GM10266 (cell line): ENCODE measurements at regions not wholly inside any gene's neighbourhood (a gene's known extent, or its start where the extent isn't known, plus 50 kb on each side); places are given as distances from the start of the nearest gene placed in this dataset.

Source experiments
- DNase-seq: peaks from one replicate; pipeline ENCODE4 v3.0.0; 2012; ENCODE audit errors: extremely low spot score
- TF ChIP-seq, protein P1 (sequence below): IDR thresholded peaks from 2 replicates; pipeline ENCODE4 v1.5.1; 2012; ENCODE audit warnings: mild to moderate bottlenecking, low read depth; ENCODE audit not compliant: control insufficient read depth, insufficient read depth; ENCODE audit errors: missing control alignments

DNA sequence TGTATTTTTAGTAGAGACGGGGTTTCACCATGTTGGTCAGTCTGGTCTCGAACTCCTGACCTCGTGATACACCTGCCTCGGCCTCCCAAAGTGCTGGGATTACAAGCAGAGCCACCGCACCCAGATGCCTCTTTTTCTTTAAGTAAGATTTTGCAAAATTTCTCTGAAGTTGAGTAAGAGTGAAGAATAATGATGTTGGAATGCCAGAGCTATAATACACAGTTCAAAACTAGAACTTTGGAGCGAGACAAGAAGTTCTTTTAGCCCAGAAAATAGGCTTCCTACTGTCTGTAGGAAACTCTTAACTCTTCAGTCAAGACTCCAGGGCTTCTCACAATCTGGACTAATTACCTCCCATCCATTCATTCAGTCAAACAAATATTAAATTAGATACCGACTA, 51.4 kb downstream of the MARCHF4 start:
- DNase-seq = no peak
- TF ChIP-seq, protein P1, sequence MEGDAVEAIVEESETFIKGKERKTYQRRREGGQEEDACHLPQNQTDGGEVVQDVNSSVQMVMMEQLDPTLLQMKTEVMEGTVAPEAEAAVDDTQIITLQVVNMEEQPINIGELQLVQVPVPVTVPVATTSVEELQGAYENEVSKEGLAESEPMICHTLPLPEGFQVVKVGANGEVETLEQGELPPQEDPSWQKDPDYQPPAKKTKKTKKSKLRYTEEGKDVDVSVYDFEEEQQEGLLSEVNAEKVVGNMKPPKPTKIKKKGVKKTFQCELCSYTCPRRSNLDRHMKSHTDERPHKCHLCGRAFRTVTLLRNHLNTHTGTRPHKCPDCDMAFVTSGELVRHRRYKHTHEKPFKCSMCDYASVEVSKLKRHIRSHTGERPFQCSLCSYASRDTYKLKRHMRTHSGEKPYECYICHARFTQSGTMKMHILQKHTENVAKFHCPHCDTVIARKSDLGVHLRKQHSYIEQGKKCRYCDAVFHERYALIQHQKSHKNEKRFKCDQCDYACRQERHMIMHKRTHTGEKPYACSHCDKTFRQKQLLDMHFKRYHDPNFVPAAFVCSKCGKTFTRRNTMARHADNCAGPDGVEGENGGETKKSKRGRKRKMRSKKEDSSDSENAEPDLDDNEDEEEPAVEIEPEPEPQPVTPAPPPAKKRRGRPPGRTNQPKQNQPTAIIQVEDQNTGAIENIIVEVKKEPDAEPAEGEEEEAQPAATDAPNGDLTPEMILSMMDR = no peak

DNA sequence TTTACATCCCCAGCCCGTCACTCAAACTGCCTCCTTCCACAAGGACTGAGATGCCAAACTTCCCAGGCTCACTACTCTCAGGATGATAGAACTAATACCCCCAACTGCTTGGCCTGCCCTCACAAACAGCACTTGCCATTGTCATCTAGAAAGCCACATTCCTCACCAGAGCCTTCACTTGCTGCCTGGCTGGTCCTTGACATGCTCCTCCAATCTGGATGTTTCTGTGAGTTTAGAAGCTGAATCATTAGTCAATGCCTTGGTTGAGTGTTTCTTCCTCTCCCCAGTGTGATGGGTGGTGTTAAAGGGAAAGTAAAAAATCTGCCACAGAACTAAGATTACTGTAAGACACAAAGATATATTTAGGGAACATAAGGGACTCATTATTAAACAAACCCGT, 52.5 kb downstream of the MARCHF4 start:
- TF ChIP-seq, protein P1 = no peak
- no peak for DNase-seq

DNA sequence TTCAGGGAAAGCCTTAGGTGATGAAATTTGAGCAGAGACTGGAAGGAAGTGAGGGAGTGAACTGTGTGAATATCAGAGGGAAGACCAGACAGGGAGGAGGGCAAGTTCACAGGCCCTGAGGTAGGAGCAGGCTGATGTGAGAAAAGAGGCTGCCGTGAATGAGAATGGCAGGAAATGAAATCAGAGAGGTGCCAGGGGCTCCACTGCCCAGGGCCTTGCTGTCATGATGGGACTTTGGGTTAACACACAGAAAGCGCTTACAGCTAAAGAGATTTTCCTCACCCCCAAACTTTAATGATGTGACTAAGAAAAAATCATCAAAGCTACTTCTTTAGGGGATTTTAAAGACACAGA, 53.8 kb downstream of the MARCHF4 start:
- DNase-seq = no peak
- TF ChIP-seq, protein P1 = no peak

DNA sequence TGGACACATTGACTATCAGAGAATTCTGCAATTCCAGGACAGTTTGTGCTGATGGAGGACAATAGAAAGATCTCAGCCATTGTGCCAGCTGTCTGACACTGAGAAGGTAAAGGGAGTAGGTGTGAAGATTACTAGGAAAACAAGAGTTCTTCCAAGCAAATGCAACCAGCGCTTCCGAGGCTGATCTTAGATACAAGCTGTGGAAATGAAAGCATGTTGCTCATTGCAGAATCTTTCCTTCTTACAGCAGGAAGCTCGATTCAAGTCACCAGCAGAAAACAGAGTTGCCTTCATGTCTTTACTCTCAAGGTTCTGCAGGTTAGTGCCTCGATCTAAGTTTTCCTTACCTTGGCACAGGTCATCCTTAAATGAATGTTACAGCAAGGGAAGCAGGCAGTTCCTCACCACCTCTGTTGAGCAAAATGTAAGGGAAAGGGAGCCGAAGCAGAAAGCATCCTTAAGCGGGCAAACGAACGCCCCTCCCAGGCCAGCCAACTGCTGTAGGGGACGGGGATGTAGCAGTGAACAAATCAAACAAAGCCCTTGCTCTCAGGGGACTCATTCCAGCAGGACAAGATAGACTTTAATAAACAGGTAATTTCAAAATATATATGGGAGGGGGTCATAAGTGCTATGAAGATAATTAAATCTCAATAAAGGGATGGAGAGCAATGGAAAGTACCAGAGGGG, 54.3 kb downstream of the MARCHF4 start:
- TF ChIP-seq, protein P1 = no peak

DNA sequence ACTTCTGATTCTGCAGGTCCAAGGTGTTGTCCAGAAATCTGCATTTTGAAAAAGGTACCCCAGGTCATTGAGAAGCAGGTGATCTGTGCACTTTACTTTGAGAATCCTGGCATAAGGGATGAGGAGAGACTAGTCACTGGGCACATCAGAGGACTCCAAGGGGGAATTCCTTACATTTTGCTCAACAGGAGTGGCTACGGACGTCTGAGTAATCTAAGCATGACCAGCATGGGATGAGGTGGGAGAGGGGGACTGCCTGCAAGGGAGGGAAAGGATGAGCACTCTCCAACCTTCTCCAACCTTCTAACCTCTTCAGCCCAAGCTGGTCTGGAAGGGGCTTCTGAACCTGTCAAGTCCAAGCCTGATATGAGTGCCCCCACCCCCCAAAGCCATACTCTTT, 55.5 kb downstream of the MARCHF4 start:
- DNase-seq = no peak
- TF ChIP-seq, protein P1 = no peak

More for the DNA sequence above, 54.3 kb downstream of the MARCHF4 start:
- DNase-seq = no peak

DNA sequence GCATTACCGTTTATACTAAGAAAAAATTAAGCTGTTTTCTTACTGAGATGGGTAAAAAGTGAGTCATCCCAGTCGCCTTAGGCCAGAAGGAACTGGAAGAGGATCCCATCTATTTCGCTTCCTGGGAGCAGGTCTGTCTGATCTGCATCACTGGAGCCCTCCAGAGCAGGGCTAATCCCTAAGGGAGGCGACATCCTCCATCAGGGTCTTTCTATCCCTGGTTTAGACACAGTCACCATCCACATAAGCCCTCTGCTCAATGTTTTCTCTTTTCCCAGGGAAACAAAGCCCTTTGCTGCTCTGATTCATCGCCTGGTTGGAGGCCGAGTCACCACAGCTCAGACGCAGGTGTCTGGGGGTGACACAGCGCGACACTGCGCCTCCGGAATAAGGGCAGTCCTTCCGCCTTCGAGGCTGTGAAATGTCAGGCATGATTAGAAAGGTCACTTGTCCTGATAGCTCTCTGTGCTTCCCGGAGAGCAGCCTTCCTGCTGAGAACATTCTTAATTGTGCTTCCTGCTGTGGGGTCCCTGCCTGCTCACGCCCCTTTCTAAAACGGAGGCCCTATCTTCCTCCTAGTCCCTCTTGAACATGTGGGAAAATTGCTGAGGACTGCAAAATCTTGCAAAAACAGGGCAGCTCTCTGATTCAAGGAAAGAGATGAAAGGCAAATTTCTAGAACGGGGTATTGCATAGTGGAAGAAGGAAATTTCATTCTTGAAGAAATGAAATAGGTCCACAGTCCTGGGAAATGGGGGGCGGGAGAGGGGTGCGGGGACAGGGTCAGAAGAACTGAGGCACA, 56.3 kb downstream of the MARCHF4 start:
- TF ChIP-seq, protein P1 = no peak

DNA sequence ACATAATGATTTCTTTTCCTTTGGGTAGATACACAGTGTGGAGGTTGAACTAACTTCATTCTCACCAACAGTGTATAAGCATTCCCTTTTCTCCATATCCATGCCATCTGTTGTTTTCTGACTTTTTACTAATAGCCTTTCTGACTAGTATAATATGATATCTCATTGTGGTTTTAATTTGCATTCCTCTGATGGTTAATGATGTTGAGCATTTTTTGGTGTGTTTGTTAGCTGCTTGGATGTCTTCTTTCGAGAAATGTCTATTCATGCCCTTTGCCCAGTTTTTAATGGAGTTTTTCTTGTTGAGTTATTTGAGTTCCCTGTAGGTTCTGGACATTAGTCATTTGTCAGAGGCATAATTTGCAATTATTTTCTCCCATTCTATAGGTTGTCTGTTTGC, 59.8 kb downstream of the MARCHF4 start:
- DNase-seq = no peak

More for the DNA sequence above, 56.3 kb downstream of the MARCHF4 start:
- DNase-seq = no peak

More for the DNA sequence above, 59.8 kb downstream of the MARCHF4 start:
- TF ChIP-seq, protein P1 = no peak
